GM23338 (cell line): ENCODE measurements at regions not wholly inside any gene's neighbourhood (a gene's known extent, or its start where the extent isn't known, plus 50 kb on each side); places are given as distances from the start of the nearest gene placed in this dataset.

Experiments used
- CTCF ChIP-seq, 2 experiments: fragments of 200-600 bp in 1 of 2; sonication (generic) in 1 of 2; conservative IDR thresholded peaks; 2 replicates each; pipeline versions ENCODE4 v1.5.1 to v1.6.1; 2016 to 2017; ENCODE audit warnings: antibody characterized with exemption in 2 of 2, low read depth in 2 of 2, mild to moderate bottlenecking in 2 of 2, moderate library complexity in 1 of 2
- EZH2phosphoT487 ChIP-seq: fragments of 200-600 bp; sonication (generic); IDR thresholded peaks from one replicate; pipeline ENCODE4 v1.8.1; 2018; ENCODE audit warnings: antibody characterized with exemption; ENCODE audit not compliant: unreplicated experiment

- TF ChIP-seq CTCF (conservative IDR thresholded peaks at IDR 0.05; ENCODE audit: low read depth in 2 of 2) (no peak), EZH2phosphoT487 (no peak)
Observed at GRCh38 chr16:65919986-65920376, 446.5 kb upstream of the CDH5 start.
